ENCODE measurements at regions not wholly inside any gene's neighbourhood (a gene's known extent, or its start where the extent isn't known, plus 50 kb on each side); places are given as distances from the start of the nearest gene placed in this dataset.

- no peaks in the 10 kb centered on the region for H3K4me1 ChIP-seq (ENCODE audit: control insufficient read depth in 2 of 2, insufficient read depth in 2 of 2, low read length in 2 of 2)
These were observed 586.2 kb upstream of the ADGRL4 start for GRCh38 chr1:79592707-79593106.

GRCh38 chr1:79588719-79589118 is 582.2 kb upstream of the ADGRL4 start:
- H3K36me3 ChIP-seq (ENCODE audit: control insufficient read depth in 2 of 2, insufficient read depth in 2 of 2, low read length in 2 of 2): no peaks in the 10 kb centered on the region
- no peak overlapping the region for H3K4me3 ChIP-seq (ENCODE audit: low read length in 2 of 2)
- no peak overlapping the region for H3K27ac ChIP-seq (ENCODE audit: low read depth in 2 of 2, low read length in 2 of 2)
- H3K4me1 ChIP-seq (ENCODE audit: control insufficient read depth in 2 of 2, insufficient read depth in 2 of 2, low read length in 2 of 2): no peaks in the 10 kb centered on the region
- H3K27me3 ChIP-seq (ENCODE audit: control insufficient read depth in 2 of 2, insufficient read depth in 2 of 2, low read length in 2 of 2): no peaks in the 10 kb centered on the region
- no peak overlapping the region for H3K9ac ChIP-seq (ENCODE audit: low read depth in 1 of 2, low read length in 2 of 2)
- H3K9me3 ChIP-seq (ENCODE audit: control insufficient read depth in 2 of 2, low read length in 2 of 2): no peaks in the 10 kb centered on the region

More at GRCh38 chr1:79592707-79593106, 586.2 kb upstream of the ADGRL4 start:
- Histone ChIP-seq H3K27me3 (ENCODE audit: control insufficient read depth in 2 of 2, insufficient read depth in 2 of 2, low read length in 2 of 2) (no peaks in the 10 kb centered on the region), H3K27ac (ENCODE audit: low read depth in 2 of 2, low read length in 2 of 2) (no peak overlapping the region), H3K9ac (ENCODE audit: low read depth in 1 of 2, low read length in 2 of 2) (no peak overlapping the region), H3K36me3 (ENCODE audit: control insufficient read depth in 2 of 2, insufficient read depth in 2 of 2, low read length in 2 of 2) (no peaks in the 10 kb centered on the region), H3K9me3 (ENCODE audit: control insufficient read depth in 2 of 2, low read length in 2 of 2) (no peaks in the 10 kb centered on the region), H3K4me3 (ENCODE audit: low read length in 2 of 2) (no peak overlapping the region)

- no peak overlapping the region for H3K9ac ChIP-seq (ENCODE audit: low read depth in 1 of 2, low read length in 2 of 2)
These were observed 580.7 kb upstream of the ADGRL4 start for GRCh38 chr1:79587229-79587628.

DNA sequence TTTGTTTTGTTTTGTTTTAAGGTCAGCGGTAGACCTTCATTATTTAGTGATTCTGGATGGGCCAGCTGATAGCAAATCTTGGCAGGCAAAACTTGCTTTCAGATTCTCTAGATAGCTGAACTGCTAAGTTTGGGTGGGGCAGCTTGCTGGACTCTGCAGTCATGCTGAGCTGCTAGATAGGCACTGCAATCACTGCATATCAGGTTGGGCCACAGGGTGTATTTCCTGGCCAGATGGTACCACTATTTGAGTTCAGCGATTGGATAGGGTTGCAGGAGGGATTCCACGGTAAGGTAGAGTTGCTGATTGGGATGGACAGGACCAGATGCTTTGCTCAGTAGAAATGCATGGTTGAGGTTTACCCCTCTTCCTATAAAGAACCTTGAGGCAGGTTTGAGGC is 579.3 kb upstream of the ADGRL4 start:
- Histone ChIP-seq H3K9ac (ENCODE audit: low read depth in 1 of 2, low read length in 2 of 2) (no peak overlapping the region), H3K27me3 (ENCODE audit: control insufficient read depth in 2 of 2, insufficient read depth in 2 of 2, low read length in 2 of 2) (no peaks in the 10 kb centered on the region), H3K36me3 (ENCODE audit: control insufficient read depth in 2 of 2, insufficient read depth in 2 of 2, low read length in 2 of 2) (no peaks in the 10 kb centered on the region), H3K27ac (ENCODE audit: low read depth in 2 of 2, low read length in 2 of 2) (no peak overlapping the region), H3K4me3 (ENCODE audit: low read length in 2 of 2) (no peak overlapping the region), H3K4me1 (ENCODE audit: control insufficient read depth in 2 of 2, insufficient read depth in 2 of 2, low read length in 2 of 2) (no peaks in the 10 kb centered on the region), H3K9me3 (ENCODE audit: control insufficient read depth in 2 of 2, low read length in 2 of 2) (no peaks in the 10 kb centered on the region)

More at GRCh38 chr1:79587229-79587628, 580.7 kb upstream of the ADGRL4 start:
- H3K27me3 ChIP-seq (ENCODE audit: control insufficient read depth in 2 of 2, insufficient read depth in 2 of 2, low read length in 2 of 2): no peaks in the 10 kb centered on the region
- no peaks in the 10 kb centered on the region for H3K9me3 ChIP-seq (ENCODE audit: control insufficient read depth in 2 of 2, low read length in 2 of 2)
- H3K36me3 ChIP-seq (ENCODE audit: control insufficient read depth in 2 of 2, insufficient read depth in 2 of 2, low read length in 2 of 2): no peaks in the 10 kb centered on the region
- no peak overlapping the region for H3K4me3 ChIP-seq (ENCODE audit: low read length in 2 of 2)
- no peaks in the 10 kb centered on the region for H3K4me1 ChIP-seq (ENCODE audit: control insufficient read depth in 2 of 2, insufficient read depth in 2 of 2, low read length in 2 of 2)
- H3K27ac ChIP-seq (ENCODE audit: low read depth in 2 of 2, low read length in 2 of 2): no peak overlapping the region

DNA sequence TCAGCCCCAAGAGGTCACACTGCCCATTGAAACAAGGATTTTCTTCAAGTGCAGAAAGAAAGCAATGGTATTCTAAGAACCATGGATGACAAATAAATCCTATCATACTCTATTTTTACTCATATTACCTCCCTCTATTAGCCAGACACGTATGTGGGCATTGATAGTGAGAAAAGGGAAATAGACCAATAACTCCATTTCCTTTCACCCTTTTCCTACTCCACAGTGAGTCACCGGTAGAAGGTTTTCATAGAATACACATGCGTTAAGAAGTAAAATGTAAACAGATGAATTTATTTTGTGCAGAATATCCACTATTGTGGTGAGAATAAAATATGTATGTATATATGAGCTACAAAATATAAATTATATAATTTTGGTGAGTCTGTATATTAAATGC is 568.9 kb upstream of the ADGRL4 start:
- Histone ChIP-seq H3K4me1 (ENCODE audit: control insufficient read depth in 2 of 2, insufficient read depth in 2 of 2, low read length in 2 of 2) (no peaks in the 10 kb centered on the region), H3K9me3 (ENCODE audit: control insufficient read depth in 2 of 2, low read length in 2 of 2) (no peaks in the 10 kb centered on the region), H3K4me3 (ENCODE audit: low read length in 2 of 2) (no peak overlapping the region), H3K36me3 (ENCODE audit: control insufficient read depth in 2 of 2, insufficient read depth in 2 of 2, low read length in 2 of 2) (no peaks in the 10 kb centered on the region), H3K27me3 (ENCODE audit: control insufficient read depth in 2 of 2, insufficient read depth in 2 of 2, low read length in 2 of 2) (no peaks in the 10 kb centered on the region), H3K27ac (ENCODE audit: low read depth in 2 of 2, low read length in 2 of 2) (no peak overlapping the region), H3K9ac (ENCODE audit: low read depth in 1 of 2, low read length in 2 of 2) (no peak overlapping the region)

DNA sequence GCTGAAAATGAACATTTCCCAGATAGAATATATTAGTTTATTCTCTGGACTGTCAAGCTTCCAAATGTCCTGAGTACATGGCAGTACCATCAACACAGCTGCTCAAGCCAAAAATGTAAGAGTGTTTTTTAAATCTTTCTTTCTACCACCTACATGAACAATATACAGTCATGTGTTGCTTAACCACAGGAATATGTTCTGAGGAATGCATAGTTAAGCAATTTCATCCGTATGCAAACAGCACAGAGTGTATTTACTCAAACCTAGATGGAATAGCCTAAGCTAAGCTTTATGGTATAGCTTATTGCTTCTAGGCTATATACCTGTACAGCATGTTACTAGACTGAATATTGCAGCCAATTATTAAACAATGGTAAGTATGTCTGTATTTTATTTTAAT is 561.9 kb upstream of the ADGRL4 start:
- Histone ChIP-seq H3K27me3 (ENCODE audit: control insufficient read depth in 2 of 2, insufficient read depth in 2 of 2, low read length in 2 of 2) (no peaks in the 10 kb centered on the region), H3K9ac (ENCODE audit: low read depth in 1 of 2, low read length in 2 of 2) (no peak overlapping the region), H3K9me3 (ENCODE audit: control insufficient read depth in 2 of 2, low read length in 2 of 2) (no peaks in the 10 kb centered on the region), H3K4me1 (ENCODE audit: control insufficient read depth in 2 of 2, insufficient read depth in 2 of 2, low read length in 2 of 2) (no peaks in the 10 kb centered on the region), H3K36me3 (ENCODE audit: control insufficient read depth in 2 of 2, insufficient read depth in 2 of 2, low read length in 2 of 2) (no peaks in the 10 kb centered on the region), H3K27ac (ENCODE audit: low read depth in 2 of 2, low read length in 2 of 2) (no peak overlapping the region), H3K4me3 (ENCODE audit: low read length in 2 of 2) (no peak overlapping the region)

- H3K27ac ChIP-seq (ENCODE audit: low read depth in 2 of 2, low read length in 2 of 2): no peak overlapping the region
- H3K27me3 ChIP-seq (ENCODE audit: control insufficient read depth in 2 of 2, insufficient read depth in 2 of 2, low read length in 2 of 2): no peaks in the 10 kb centered on the region
- H3K36me3 ChIP-seq (ENCODE audit: control insufficient read depth in 2 of 2, insufficient read depth in 2 of 2, low read length in 2 of 2): no peaks in the 10 kb centered on the region
- H3K4me1 ChIP-seq (ENCODE audit: control insufficient read depth in 2 of 2, insufficient read depth in 2 of 2, low read length in 2 of 2): no peaks in the 10 kb centered on the region
- no peak overlapping the region for H3K9ac ChIP-seq (ENCODE audit: low read depth in 1 of 2, low read length in 2 of 2)
- H3K4me3 ChIP-seq (ENCODE audit: low read length in 2 of 2): no peak overlapping the region
- no peaks in the 10 kb centered on the region for H3K9me3 ChIP-seq (ENCODE audit: control insufficient read depth in 2 of 2, low read length in 2 of 2)
These were observed 555.0 kb upstream of the ADGRL4 start for GRCh38 chr1:79561521-79561978.

DNA sequence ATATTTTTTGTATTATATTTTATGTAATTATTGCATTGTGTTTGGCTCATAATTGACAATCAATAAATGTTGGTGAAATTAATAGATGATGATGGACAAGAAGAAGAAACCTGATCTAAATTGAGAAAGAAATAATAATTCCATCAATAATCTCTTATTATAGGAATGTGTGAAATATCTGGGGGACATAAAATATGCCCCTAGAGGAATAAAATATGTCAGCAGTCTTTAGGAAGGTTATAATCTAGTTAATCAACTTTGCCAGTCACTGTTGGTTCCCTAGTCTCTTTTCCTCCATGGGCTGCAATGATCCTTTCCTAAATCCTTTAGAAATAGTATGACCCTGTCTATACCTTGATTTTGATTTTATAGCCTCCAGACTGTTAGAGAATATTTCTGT is 549.7 kb upstream of the ADGRL4 start:
- Histone ChIP-seq H3K4me1 (ENCODE audit: control insufficient read depth in 2 of 2, insufficient read depth in 2 of 2, low read length in 2 of 2) (no peaks in the 10 kb centered on the region), H3K9ac (ENCODE audit: low read depth in 1 of 2, low read length in 2 of 2) (no peak overlapping the region), H3K27me3 (ENCODE audit: control insufficient read depth in 2 of 2, insufficient read depth in 2 of 2, low read length in 2 of 2) (no peaks in the 10 kb centered on the region), H3K36me3 (ENCODE audit: control insufficient read depth in 2 of 2, insufficient read depth in 2 of 2, low read length in 2 of 2) (no peaks in the 10 kb centered on the region), H3K9me3 (ENCODE audit: control insufficient read depth in 2 of 2, low read length in 2 of 2) (no peaks in the 10 kb centered on the region), H3K27ac (ENCODE audit: low read depth in 2 of 2, low read length in 2 of 2) (no peak overlapping the region), H3K4me3 (ENCODE audit: low read length in 2 of 2) (no peak overlapping the region)

- Histone ChIP-seq H3K27ac (ENCODE audit: low read depth in 2 of 2, low read length in 2 of 2) (no peak overlapping the region), H3K36me3 (ENCODE audit: control insufficient read depth in 2 of 2, insufficient read depth in 2 of 2, low read length in 2 of 2) (no peaks in the 10 kb centered on the region), H3K9ac (ENCODE audit: low read depth in 1 of 2, low read length in 2 of 2) (no peak overlapping the region), H3K4me3 (ENCODE audit: low read length in 2 of 2) (no peak overlapping the region), H3K27me3 (ENCODE audit: control insufficient read depth in 2 of 2, insufficient read depth in 2 of 2, low read length in 2 of 2) (no peaks in the 10 kb centered on the region), H3K9me3 (ENCODE audit: control insufficient read depth in 2 of 2, low read length in 2 of 2) (no peaks in the 10 kb centered on the region), H3K4me1 (ENCODE audit: control insufficient read depth in 2 of 2, insufficient read depth in 2 of 2, low read length in 2 of 2) (no peaks in the 10 kb centered on the region)
These were observed 548.2 kb upstream of the ADGRL4 start for GRCh38 chr1:79554688-79555087.

DNA sequence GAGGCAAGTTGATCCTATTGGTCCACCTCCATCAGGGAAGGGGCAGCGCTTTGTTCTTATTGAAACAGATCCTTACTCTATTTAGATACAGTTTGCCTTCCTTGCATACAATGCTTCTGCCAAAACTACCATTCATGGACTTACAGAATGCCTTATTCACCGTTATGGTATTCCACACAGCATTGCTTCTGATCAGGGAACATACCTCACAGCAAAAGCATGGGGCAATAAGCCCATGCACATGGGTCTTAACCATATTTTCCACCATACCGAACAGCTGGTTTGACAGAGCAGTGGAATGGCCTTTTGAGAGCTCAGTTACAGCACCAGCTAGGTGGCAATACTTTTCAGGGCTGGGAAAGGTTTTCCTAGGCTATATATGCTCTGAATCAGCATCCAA is 544.8 kb upstream of the ADGRL4 start:
- H3K27me3 ChIP-seq (ENCODE audit: control insufficient read depth in 2 of 2, insufficient read depth in 2 of 2, low read length in 2 of 2): no peaks in the 10 kb centered on the region
- no peak overlapping the region for H3K27ac ChIP-seq (ENCODE audit: low read depth in 2 of 2, low read length in 2 of 2)
- no peaks in the 10 kb centered on the region for H3K4me1 ChIP-seq (ENCODE audit: control insufficient read depth in 2 of 2, insufficient read depth in 2 of 2, low read length in 2 of 2)
- H3K9me3 ChIP-seq (ENCODE audit: control insufficient read depth in 2 of 2, low read length in 2 of 2): no peaks in the 10 kb centered on the region
- no peak overlapping the region for H3K9ac ChIP-seq (ENCODE audit: low read depth in 1 of 2, low read length in 2 of 2)
- no peak overlapping the region for H3K4me3 ChIP-seq (ENCODE audit: low read length in 2 of 2)
- H3K36me3 ChIP-seq (ENCODE audit: control insufficient read depth in 2 of 2, insufficient read depth in 2 of 2, low read length in 2 of 2): no peaks in the 10 kb centered on the region

DNA sequence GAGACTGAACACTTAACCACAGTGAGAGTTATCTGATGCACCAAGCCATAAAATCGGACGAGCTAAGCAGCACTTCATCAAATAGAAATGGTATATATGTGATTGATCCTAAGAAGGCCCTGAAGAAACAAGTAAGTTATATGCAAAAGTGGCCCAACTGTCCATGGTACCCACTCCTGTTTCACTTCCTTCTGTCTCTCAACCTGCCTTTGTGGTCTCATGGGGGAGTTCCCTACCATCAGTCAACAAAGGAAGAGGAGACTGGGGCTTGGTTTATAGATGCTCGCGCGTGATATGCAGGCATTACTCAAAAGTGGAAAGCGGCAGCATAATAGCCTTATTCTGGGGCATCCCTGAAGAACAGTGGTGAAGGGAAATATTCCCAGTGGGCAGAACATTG is 543.9 kb upstream of the ADGRL4 start:
- H3K9ac ChIP-seq (ENCODE audit: low read depth in 1 of 2, low read length in 2 of 2): no peak overlapping the region

More for the DNA sequence above, 543.9 kb upstream of the ADGRL4 start:
- H3K36me3 ChIP-seq (ENCODE audit: control insufficient read depth in 2 of 2, insufficient read depth in 2 of 2, low read length in 2 of 2): no peaks in the 10 kb centered on the region
- no peaks in the 10 kb centered on the region for H3K27me3 ChIP-seq (ENCODE audit: control insufficient read depth in 2 of 2, insufficient read depth in 2 of 2, low read length in 2 of 2)
- H3K4me1 ChIP-seq (ENCODE audit: control insufficient read depth in 2 of 2, insufficient read depth in 2 of 2, low read length in 2 of 2): no peaks in the 10 kb centered on the region
- no peak overlapping the region for H3K27ac ChIP-seq (ENCODE audit: low read depth in 2 of 2, low read length in 2 of 2)
- H3K9me3 ChIP-seq (ENCODE audit: control insufficient read depth in 2 of 2, low read length in 2 of 2): no peaks in the 10 kb centered on the region
- no peak overlapping the region for H3K4me3 ChIP-seq (ENCODE audit: low read length in 2 of 2)
